ENCODE measurements at regions not wholly inside any gene's neighbourhood (a gene's known extent, or its start where the extent isn't known, plus 50 kb on each side); places are given as distances from the start of the nearest gene placed in this dataset.

- no peak for TF ChIP-seq CTCF (IDR thresholded peaks at IDR 0.05)
- no peak for TF ChIP-seq POLR2A (IDR thresholded peaks at IDR 0.05)
Measured at GRCh38 chr2:23118313-23118712, 266.7 kb upstream of the KLHL29 start.

Data from heart left ventricle (tissue), 13 donors.